ENCODE measurements at regions not wholly inside any gene's neighbourhood (a gene's known extent, or its start where the extent isn't known, plus 50 kb on each side); places are given as distances from the start of the nearest gene placed in this dataset.

- no peak for TF ChIP-seq CTCF (IDR thresholded peaks at IDR 0.05)
- no peak for TF ChIP-seq EP300 (IDR thresholded peaks at IDR 0.05)
- TF ChIP-seq POLR2A (IDR thresholded peaks at IDR 0.05): no peak
Observed at GRCh38 chr6:137777687-137778075, 89.4 kb upstream of the TNFAIP3 start.

Measured in gastroesophageal sphincter (tissue), 3 donors.